Vagina (tissue), 2 donors: ENCODE measurements at regions not wholly inside any gene's neighbourhood (a gene's known extent, or its start where the extent isn't known, plus 50 kb on each side); places are given as distances from the start of the nearest gene placed in this dataset.

ENCODE experiments used
- CTCF ChIP-seq, 3 experiments: fragments of 450-650 bp in 2 of 3; fragments of 200-600 bp in 1 of 3; sonication (generic) in 1 of 3; IDR thresholded peaks; one replicate each; pipeline ENCODE4 v1.5.1; 2017 to 2019; ENCODE audit warnings: antibody characterized with exemption in 3 of 3, mild to moderate bottlenecking in 2 of 3, moderate library complexity in 2 of 3
- POLR2A ChIP-seq, 2 donors: fragments of 450-650 bp; IDR thresholded peaks; one replicate each; pipeline ENCODE4 v1.6.1; 2017; ENCODE audit warnings: antibody characterized with exemption in 2 of 2, mild to moderate bottlenecking in 2 of 2, moderate library complexity in 2 of 2
- POLR2AphosphoS5 ChIP-seq, 2 donors: sonication (generic); formaldehyde crosslinking; IDR thresholded peaks; one replicate each; pipeline ENCODE4 v1.9.0; 2017; ENCODE audit warnings: antibody characterized with exemption in 2 of 2, mild to moderate bottlenecking in 2 of 2, low read depth in 1 of 2; ENCODE audit not compliant: insufficient read depth in 1 of 2

- TF ChIP-seq POLR2A (IDR thresholded peaks at IDR 0.05) (no peak), CTCF (IDR thresholded peaks at IDR 0.05) (no peak), POLR2AphosphoS5 (IDR thresholded peaks at IDR 0.05; ENCODE audit: insufficient read depth in 1 of 2, low read depth in 1 of 2) (no peak)
Measured at GRCh38 chr18:38899252-38899651, 1333.7 kb upstream of the CELF4 start.
